ENCODE measurements at regions not wholly inside any gene's neighbourhood (a gene's known extent, or its start where the extent isn't known, plus 50 kb on each side); places are given as distances from the start of the nearest gene placed in this dataset.

GRCh38 chr11:115843685-115844084, 339.5 kb upstream of the CADM1 start:
- DNase-seq (ENCODE audit: low read depth), result no peak

GRCh38 chr11:115843111-115843510, 338.9 kb upstream of the CADM1 start:
- DNase-seq (ENCODE audit: low read depth), result no peak

- no peak for DNase-seq (ENCODE audit: low read depth)
These were observed 315.8 kb upstream of the CADM1 start for GRCh38 chr11:115820026-115820425.

- no peak for DNase-seq (ENCODE audit: low read depth)
These were observed 314.8 kb upstream of the CADM1 start for GRCh38 chr11:115819014-115819413.

GRCh38 chr11:115817844-115818468, 313.7 kb upstream of the CADM1 start:
- DNase-seq (ENCODE audit: low read depth), result no peak

- no peak for DNase-seq (ENCODE audit: low read depth)
These were observed 304.2 kb upstream of the CADM1 start for GRCh38 chr11:115808351-115808940.

- no peak for DNase-seq (ENCODE audit: low read depth)
These were observed 301.8 kb upstream of the CADM1 start for GRCh38 chr11:115806056-115806455.

GRCh38 chr11:115803073-115803740, 299.0 kb upstream of the CADM1 start:
- DNase-seq (ENCODE audit: low read depth), result no peak

- no peak for DNase-seq (ENCODE audit: low read depth)
These were observed 298.4 kb upstream of the CADM1 start for GRCh38 chr11:115802641-115803040.

- no peak for DNase-seq (ENCODE audit: low read depth)
These were observed 288.7 kb upstream of the CADM1 start for GRCh38 chr11:115792903-115793302.

- DNase-seq (ENCODE audit: low read depth), result no peak
These were observed 283.1 kb upstream of the CADM1 start for GRCh38 chr11:115787302-115787701.

GRCh38 chr11:115784796-115785521, 280.7 kb upstream of the CADM1 start:
- no peak for DNase-seq (ENCODE audit: low read depth)

- no peak for DNase-seq (ENCODE audit: low read depth)
These were observed 276.6 kb upstream of the CADM1 start for GRCh38 chr11:115780646-115781362.

- DNase-seq (ENCODE audit: low read depth), result no peak
These were observed 274.9 kb upstream of the CADM1 start for GRCh38 chr11:115778928-115779650.

GRCh38 chr11:115776916-115777315, 272.7 kb upstream of the CADM1 start:
- no peak for DNase-seq (ENCODE audit: low read depth)

GRCh38 chr11:115775846-115776245, 271.6 kb upstream of the CADM1 start:
- no peak for DNase-seq (ENCODE audit: low read depth)

GRCh38 chr11:115774756-115775155, 270.5 kb upstream of the CADM1 start:
- no peak for DNase-seq (ENCODE audit: low read depth)

GRCh38 chr11:115769891-115770290, 265.7 kb upstream of the CADM1 start:
- DNase-seq (ENCODE audit: low read depth), result no peak

- no peak for DNase-seq (ENCODE audit: low read depth)
These were observed 263.7 kb upstream of the CADM1 start for GRCh38 chr11:115767883-115768282.

GRCh38 chr11:115767047-115767802, 263.0 kb upstream of the CADM1 start:
- DNase-seq (ENCODE audit: low read depth), result no peak

GRCh38 chr11:115766561-115766960, 262.3 kb upstream of the CADM1 start:
- DNase-seq (ENCODE audit: low read depth), result no peak
